HEK293T (cell line): ENCODE measurements at regions not wholly inside any gene's neighbourhood (a gene's known extent, or its start where the extent isn't known, plus 50 kb on each side); places are given as distances from the start of the nearest gene placed in this dataset.

Experiments used
- CTCF ChIA-PET: fragments of 350-600 bp; formaldehyde crosslinking; extraction: SDS; loops from one replicate; lab custom pipeline; 2021; ENCODE audit warnings: antibody characterized with exemption, inconsistent platforms; lab: Yijun Ruan, JAX
- POLR2A ChIA-PET: fragments of 350-600 bp; formaldehyde crosslinking; extraction: SDS; loops from one replicate; lab custom pipeline; 2020; ENCODE audit warnings: antibody characterized with exemption, inconsistent platforms; lab: Yijun Ruan, JAX
- DNase-seq: peaks from one replicate; pipeline ENCODE4 v3.0.0; 2012; ENCODE audit warnings: mixed read lengths; ENCODE audit errors: extremely low spot score
- ARNT ChIP-seq: fragments of 450-650 bp; IDR thresholded peaks from 2 replicates; pipeline ENCODE4 v1.6.1; 2017; ENCODE audit warnings: mild to moderate bottlenecking
- BHLHE40 ChIP-seq: fragments of 450-650 bp; IDR thresholded peaks from 2 replicates; pipeline ENCODE4 v1.6.1; 2016; ENCODE audit warnings: mild to moderate bottlenecking, moderate library complexity, borderline replicate concordance
- CTBP1 ChIP-seq: fragments of 450-650 bp; IDR thresholded peaks from 2 replicates; pipeline ENCODE4 v1.6.1; 2016; ENCODE audit warnings: borderline replicate concordance
- ELF4 ChIP-seq: fragments of 450-650 bp; IDR thresholded peaks from 2 replicates; pipeline ENCODE4 v1.6.1; 2017; ENCODE audit warnings: antibody characterized with exemption
- FOXA1 ChIP-seq: fragments of 450-650 bp; IDR thresholded peaks from 2 replicates; pipeline ENCODE4 v1.6.1; 2016; ENCODE audit warnings: mild to moderate bottlenecking
- FOXK2 ChIP-seq: fragments of 450-650 bp; IDR thresholded peaks from 2 replicates; pipeline ENCODE4 v1.6.1; 2016; ENCODE audit warnings: mild to moderate bottlenecking
- FOXM1 ChIP-seq: fragments of 450-650 bp; IDR thresholded peaks from 2 replicates; pipeline ENCODE4 v1.6.1; 2017; ENCODE audit warnings: mild to moderate bottlenecking, borderline replicate concordance
- HDGF ChIP-seq: fragments of 450-650 bp; IDR thresholded peaks from 2 replicates; pipeline ENCODE4 v1.6.1; 2017; ENCODE audit warnings: antibody characterized with exemption, borderline replicate concordance
- L3MBTL2 ChIP-seq: fragments of 450-650 bp; conservative IDR thresholded peaks from 2 replicates; pipeline ENCODE4 v1.6.1; 2016; ENCODE audit warnings: mild to moderate bottlenecking
- LEF1 ChIP-seq: fragments of 450-650 bp; IDR thresholded peaks from 2 replicates; pipeline ENCODE4 v1.6.1; 2017; ENCODE audit warnings: mild to moderate bottlenecking, borderline replicate concordance
- NFRKB ChIP-seq: fragments of 450-650 bp; IDR thresholded peaks from 2 replicates; pipeline ENCODE4 v1.6.1; 2016; ENCODE audit warnings: mild to moderate bottlenecking, moderate library complexity
- SP1 ChIP-seq: fragments of 450-650 bp; IDR thresholded peaks from 2 replicates; pipeline ENCODE4 v1.6.1; 2017
- SUZ12 ChIP-seq: fragments of 450-650 bp; IDR thresholded peaks from 2 replicates; pipeline ENCODE4 v1.6.1; 2016; ENCODE audit warnings: mild to moderate bottlenecking
- TARDBP ChIP-seq: fragments of 450-650 bp; IDR thresholded peaks from 2 replicates; pipeline ENCODE4 v1.6.1; 2016
- ZNF384 ChIP-seq: fragments of 450-650 bp; IDR thresholded peaks from 2 replicates; pipeline ENCODE4 v1.6.1; 2016
- TF ChIP-seq, protein P1 (sequence below): fragments of 450-650 bp; IDR thresholded peaks from 2 replicates; pipeline ENCODE4 v1.6.1; 2016

DNA sequence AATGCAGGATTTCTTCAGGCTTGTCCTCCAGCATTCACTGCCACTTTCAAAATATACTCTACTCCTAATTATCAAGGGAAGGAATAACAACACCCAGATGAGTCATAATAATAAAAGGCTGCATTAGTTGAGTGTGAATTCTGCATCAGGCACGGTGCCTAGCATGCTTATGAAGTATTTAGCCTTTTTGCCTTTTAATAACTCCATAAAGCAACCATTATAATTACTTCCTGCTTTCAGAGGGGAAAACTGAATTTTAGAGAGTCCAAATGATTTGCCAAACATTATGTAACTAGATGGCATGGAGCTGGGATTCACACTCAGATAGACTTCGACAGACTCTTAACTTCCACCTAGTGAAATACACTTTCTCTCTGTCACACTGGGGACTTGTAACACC lies 2365.5 kb downstream of the PCDH7 start:
- CTCF ChIA-PET: no interaction called here
- POLR2A ChIA-PET: no interaction called here
- DNase-seq: no peak
- TF ChIP-seq SP1 (no peak), LEF1 (no peak), FOXA1 (no peak), ZNF384 (no peak)

DNA sequence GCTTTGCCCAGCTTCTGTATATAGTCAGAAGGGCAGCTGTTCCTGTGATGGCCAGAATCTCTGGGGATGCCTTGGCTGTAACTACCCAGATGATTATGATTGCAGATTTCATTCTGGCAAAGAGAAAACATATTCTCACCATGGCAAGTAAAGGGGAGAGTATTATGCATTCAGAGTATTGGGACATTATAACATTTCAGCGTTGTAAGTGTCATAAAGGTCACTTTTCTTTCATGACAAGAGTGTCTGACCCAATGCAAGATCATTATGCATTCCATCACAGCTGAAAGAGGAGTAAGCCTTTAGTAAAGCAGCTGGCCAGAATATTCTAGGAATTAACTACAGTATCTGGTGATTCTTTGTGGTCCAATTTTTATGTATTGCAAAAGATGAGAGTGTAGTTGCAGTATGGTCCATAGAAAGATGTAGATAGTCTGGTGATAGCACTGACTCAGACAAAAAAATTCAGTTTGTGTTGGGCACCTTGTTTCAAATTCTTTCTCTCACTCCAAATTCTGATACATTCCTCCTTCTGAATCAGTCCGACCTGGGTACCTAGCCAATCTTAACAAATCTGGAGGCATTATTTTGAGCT lies 2366.3 kb downstream of the PCDH7 start:
- no peak for TF ChIP-seq ELF4
- ChIA-PET CTCF (no interaction called here), POLR2A (no interaction called here)
- no peak for DNase-seq

GRCh38 chr4:33088713-33089112 lies 2368.5 kb downstream of the PCDH7 start:
- TF ChIP-seq SP1 (no peak), FOXK2 (no peak), HDGF (no peak), ELF4 (no peak)
- TF ChIP-seq, protein P1, sequence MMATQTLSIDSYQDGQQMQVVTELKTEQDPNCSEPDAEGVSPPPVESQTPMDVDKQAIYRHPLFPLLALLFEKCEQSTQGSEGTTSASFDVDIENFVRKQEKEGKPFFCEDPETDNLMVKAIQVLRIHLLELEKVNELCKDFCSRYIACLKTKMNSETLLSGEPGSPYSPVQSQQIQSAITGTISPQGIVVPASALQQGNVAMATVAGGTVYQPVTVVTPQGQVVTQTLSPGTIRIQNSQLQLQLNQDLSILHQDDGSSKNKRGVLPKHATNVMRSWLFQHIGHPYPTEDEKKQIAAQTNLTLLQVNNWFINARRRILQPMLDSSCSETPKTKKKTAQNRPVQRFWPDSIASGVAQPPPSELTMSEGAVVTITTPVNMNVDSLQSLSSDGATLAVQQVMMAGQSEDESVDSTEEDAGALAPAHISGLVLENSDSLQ: no peak
- POLR2A ChIA-PET: no interaction called here
- CTCF ChIA-PET: no interaction called here
- no peak for DNase-seq

- no peak for DNase-seq
- POLR2A ChIA-PET: no interaction called here
- no peak for TF ChIP-seq NFRKB
- CTCF ChIA-PET: no interaction called here
These were observed 2370.7 kb downstream of the PCDH7 start for GRCh38 chr4:33090910-33091309.

DNA sequence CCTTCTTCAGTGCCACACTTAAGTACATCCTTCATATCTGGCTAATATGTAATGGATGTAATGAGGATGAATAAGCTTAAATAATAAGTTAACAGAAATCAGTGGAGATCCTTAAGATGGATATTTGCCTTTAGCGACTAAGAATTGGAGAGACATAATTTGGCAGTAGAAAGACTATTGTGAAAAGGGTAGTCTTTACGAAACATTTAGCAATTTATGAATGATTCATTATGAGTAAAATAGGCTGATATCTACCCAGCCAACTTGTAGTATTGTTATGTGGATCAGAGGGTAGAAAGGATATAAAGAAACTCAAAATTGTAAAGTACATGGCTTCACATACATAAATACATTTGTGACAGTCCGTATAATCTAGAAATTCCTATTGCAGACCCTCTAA lies 2371.8 kb downstream of the PCDH7 start:
- CTCF ChIA-PET: no interaction called here
- no peak for TF ChIP-seq TARDBP
- no peak for TF ChIP-seq ELF4
- no peak for TF ChIP-seq CTBP1
- TF ChIP-seq ARNT: no peak
- no peak for TF ChIP-seq FOXA1
- no peak for TF ChIP-seq SUZ12
- no peak for TF ChIP-seq FOXK2
- no peak for TF ChIP-seq SP1
- TF ChIP-seq ZNF384: no peak
- TF ChIP-seq LEF1: no peak
- no peak for TF ChIP-seq NFRKB
- TF ChIP-seq, protein P1: no peak
- no peak for TF ChIP-seq BHLHE40
- TF ChIP-seq HDGF: no peak
- no peak for TF ChIP-seq FOXM1
- no peak for TF ChIP-seq L3MBTL2
- POLR2A ChIA-PET: no interaction called here
- no peak for DNase-seq

- ChIA-PET CTCF (no interaction called here), POLR2A (no interaction called here)
- DNase-seq: no peak
- TF ChIP-seq CTBP1 (no peak), NFRKB (no peak), BHLHE40 (no peak), L3MBTL2 (no peak)
- TF ChIP-seq, protein P1: peak; percentile 28
These were observed 2384.1 kb downstream of the PCDH7 start for GRCh38 chr4:33104273-33104672.

DNA sequence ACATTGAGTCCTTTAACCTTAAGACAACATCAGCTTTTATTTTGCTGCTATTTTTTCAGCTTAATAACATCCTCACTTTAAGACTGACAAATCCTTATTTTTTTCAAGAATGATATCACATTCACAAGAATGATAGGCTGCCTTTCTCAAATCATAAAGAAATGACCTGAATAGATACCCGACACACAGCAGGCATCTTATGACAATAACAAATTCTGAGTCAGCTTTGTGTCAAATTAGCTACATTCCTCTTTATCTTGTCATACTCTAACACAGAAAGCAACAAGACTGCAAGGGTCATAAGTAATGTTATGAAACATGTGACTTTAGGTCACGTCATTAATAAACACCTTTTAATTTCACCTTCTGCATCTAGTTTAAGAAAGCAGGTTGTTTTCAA lies 2387.6 kb downstream of the PCDH7 start:
- no peak for DNase-seq
- TF ChIP-seq, protein P1: no peak
- no peak for TF ChIP-seq HDGF
- no peak for TF ChIP-seq L3MBTL2
- TF ChIP-seq BHLHE40: no peak
- no peak for TF ChIP-seq TARDBP
- no peak for TF ChIP-seq ZNF384
- no peak for TF ChIP-seq SP1
- TF ChIP-seq ELF4: no peak
- TF ChIP-seq FOXK2: no peak
- TF ChIP-seq ARNT: no peak
- ChIA-PET POLR2A (no interaction called here), CTCF (no interaction called here)
